Globus pallidus (tissue), 1 donor: ENCODE measurements at regions not wholly inside any gene's neighbourhood (a gene's known extent, or its start where the extent isn't known, plus 50 kb on each side); places are given as distances from the start of the nearest gene placed in this dataset.
"Not testable (repeated sequence)": the region's sequence is repeated elsewhere in the genome, so short reads cannot be mapped to it uniquely, and the experiment has no call there.

Source experiments
- DNase-seq: peaks from one replicate; pipeline ENCODE4 v3.0.0-alpha.2; 2015; ENCODE audit warnings: low spot score

DNA sequence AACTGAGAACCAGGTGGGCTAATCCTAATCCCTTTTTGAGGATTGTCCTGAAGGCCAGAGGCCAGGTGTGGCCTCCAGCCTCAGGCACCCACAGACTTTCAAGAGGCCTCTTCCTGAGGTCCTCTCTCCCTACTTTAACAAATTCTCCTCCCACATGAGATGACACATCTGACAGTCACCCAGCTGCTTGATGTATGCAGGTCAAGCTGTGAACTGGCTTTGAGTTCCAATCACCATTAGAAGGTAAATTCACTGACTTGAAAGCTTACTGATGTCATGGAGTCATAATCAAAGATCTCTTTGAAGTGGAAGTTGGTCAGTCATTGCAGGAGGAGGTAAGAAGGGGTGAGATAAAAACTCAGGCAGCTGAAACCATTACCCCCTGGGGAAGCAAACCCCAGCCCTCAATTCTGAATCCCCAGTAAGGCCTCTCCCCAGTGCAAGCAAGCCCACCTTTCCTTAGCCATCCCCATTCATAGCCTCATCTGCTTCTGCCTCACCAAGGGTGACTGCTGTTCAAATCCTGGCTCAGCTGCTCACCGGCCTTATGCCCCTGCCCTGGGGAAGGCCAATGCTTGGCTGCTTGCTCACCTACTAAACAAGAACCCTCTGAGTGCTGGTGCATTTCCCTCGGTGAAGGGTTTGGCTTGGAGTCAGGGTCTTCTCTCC lies 196.3 kb downstream of the BCL2L11 start:
- not testable (repeated sequence) for DNase-seq

DNA sequence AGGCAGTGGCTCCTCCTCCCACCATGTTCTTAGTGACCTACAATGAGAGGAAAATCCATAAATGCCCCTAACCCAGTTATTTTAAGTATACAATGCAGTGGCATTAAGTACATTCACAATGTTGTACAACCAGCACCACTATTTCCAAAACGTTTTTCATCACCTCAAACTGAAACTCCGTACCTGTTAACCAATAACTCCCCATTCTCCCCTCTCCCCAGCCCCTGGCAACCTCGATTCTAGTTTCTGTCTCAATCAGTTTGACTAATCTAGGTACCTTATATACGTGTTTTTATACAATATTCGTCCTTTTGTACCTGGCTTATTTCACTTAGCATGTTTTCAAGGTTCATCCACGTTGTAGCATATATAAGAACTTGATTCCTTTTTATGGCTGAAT lies 198.8 kb downstream of the BCL2L11 start:
- DNase-seq: not testable (repeated sequence)

DNA sequence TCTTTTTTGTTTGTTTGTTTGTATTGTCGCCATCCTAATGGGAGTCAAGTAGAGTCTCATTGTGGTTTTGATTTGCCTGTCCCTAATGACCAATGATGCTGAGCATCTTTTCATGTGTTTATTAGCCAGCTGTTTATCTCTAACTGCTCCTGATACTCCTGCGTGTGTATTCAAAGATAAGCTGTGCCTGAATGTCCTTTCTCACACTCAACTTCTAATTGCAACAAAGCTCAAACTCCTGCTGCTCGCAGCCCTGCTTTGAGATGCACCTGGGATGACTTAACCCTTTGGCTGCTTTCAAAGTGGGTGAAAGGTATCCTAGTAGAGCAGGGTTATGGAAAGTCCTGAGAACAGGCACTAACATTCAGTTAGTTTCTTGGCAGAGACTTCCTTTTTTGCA lies 199.6 kb downstream of the BCL2L11 start:
- not testable (repeated sequence) for DNase-seq

DNA sequence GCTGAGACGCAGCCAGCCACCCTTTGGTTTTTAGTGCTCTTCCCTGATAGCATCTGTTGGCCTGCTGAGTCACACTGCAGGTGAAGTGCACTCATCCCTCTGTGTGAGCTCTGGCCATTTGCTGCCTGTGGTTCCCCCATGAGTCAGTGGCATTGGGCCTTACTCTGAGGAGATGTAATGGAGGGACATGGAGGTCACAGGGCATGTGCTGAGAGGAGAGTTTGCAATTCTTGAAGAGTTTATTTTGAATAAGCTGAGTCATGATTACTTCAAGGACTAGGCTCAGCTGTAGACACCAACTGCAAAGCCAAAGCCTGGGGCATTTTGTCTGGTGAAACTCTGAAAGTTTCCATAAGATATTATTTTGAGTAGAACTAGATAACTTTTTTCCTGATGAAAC lies 200.3 kb downstream of the BCL2L11 start:
- DNase-seq: not testable (repeated sequence)

DNA sequence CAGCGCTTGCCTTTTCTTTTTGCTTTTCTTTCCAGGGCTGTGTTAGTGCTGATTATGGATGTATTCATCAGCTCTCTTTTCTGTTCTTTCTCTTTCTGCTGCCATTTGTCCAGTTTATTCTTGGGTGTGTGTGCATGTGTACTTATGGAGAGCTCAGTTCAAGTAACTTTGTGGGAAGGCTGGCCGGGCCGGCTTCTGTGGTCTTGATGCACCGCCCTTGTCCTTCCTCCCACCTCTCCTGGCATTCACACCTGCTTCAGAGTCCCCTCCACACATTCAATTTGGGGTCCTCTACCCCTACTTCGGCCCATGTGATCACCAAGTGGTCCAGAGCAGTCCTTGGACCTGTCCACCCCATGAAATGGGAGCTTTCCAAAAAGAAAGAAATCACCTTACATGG lies 202.7 kb downstream of the BCL2L11 start:
- not testable (repeated sequence) for DNase-seq

DNA sequence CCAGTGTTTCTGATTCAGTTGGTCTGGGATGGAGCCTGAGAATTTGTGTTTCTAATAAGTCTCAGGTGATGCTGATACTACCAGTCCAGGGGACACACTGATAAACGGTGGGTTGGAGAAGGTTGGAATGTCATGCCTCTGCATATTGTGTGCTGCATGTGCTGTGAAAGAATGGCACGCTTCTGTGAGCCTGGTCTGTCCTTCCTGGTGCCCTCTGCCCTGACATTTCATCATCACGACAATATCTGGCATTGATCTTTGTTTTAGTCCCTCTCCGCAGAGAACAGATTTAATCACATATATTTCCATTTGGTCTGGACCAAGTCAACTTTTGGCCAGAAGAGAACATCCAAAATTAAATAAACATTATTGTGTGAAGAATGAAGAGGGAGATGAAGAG lies 207.0 kb downstream of the BCL2L11 start:
- DNase-seq: not testable (repeated sequence)

DNA sequence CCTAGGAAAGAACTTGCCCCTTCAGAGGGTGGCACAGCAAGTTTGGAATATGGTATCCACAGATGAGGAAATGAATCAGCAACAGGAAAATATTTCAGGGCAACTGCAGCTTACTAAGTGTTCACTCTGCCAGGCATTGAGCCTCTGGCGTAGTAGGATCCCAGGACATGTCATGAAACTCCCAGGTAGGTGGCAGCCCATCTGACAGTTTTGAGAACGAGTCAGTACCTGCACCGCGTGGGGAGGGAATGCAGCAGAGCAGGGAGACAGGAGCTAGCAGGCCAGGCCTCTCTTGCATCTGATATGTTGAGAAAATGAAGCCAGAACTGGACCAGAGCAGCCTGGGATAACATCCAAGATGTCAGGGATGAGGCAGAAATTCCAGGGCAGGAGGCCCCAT lies 208.6 kb downstream of the BCL2L11 start:
- DNase-seq: not testable (repeated sequence)

DNA sequence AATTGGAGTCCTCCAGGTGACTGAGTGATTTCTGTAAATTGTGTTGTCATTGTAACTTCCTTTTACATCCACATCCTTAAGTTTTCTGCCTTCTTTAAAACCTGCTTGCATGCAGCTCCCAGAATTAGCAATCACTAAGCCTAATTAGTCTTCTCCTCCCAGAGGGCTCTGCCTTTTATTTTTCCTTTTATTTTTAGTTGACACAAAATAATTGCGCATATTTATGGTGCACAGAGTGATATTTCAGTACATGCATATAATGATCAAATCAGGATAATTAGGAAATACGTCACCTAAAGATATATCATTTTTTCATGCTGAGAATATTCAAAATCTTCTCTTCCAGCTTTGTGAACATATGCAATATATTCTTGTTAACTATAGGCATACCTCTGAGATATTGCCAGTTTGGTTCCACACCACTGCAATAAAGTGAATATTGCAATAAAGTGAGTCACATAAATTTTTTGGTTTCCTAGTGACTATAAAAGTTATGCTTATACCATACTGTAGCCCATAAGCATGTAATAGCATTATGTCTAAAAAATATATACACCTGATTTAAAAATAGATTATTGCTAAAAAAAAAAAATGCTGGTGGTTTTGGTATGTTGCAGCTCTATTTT lies 210.5 kb downstream of the BCL2L11 start:
- not testable (repeated sequence) for DNase-seq

DNA sequence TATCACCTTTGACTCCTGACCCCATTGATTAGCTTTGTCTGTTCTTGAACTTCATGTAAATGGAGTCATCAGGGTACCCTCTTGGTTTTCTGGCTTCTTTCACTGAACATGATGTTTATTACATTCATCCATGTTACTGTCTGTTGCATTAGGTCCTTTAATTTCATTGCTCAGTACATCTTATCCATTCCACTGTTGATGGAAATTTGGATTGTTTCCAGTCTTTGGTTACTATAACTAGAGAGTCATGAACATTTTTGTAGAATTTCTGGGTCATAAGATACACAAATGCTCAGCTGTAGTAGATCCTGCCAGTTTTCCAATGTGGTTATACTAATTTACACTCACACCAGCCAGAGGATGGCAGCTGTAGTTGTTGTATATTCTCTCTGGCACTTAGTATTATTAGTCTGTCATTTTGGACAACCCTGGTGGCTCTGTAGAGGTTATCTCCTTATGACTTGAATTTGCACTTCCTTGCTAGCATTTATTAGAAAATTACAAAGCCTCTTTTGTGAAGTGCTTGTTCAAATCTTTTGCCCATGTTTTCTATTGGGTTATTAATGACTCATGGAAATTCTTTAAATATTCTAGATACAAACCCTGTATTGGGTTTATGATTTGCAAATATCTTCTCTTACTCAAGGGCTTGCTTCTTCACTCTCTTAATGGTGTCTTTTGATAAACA lies 214.7 kb downstream of the BCL2L11 start:
- not testable (repeated sequence) for DNase-seq

DNA sequence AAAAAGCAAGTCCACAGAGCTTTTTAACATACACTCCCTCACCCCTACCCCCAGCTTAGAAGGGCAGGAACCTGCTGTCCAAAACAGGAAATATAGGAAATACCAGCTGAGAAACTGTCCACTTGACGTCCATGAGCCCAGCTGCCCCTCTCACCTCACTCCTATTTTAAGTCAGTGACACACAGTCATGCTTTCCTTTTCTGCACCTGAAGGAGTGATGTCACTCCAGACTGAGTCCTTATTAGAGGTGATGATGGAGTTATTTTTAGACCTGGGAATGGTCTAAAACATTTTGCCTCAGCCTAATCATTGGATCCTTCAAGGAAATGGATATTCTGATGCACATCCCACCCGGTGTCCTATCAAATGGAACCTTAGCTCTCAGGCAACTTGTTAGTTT lies 217.8 kb downstream of the BCL2L11 start:
- DNase-seq: not testable (repeated sequence)

DNA sequence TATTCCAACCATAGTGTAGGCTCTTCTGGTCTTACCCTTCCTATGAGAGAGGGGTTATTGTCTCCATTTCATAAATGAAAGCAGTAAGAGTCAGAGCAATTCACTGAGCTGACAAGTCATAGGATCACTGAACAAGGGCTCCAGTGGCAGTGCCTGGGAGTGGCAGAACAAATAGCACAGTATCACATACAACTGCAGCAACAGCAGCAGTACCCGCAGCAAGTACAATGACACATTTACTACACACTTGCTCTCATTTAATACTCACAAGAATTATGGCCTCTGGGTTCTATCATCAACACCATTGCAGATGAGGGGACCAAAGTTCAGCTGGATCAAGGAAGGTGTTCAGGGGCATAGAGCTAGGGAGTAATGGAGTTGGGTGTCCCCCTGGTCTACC lies 218.8 kb downstream of the BCL2L11 start:
- DNase-seq: not testable (repeated sequence)

DNA sequence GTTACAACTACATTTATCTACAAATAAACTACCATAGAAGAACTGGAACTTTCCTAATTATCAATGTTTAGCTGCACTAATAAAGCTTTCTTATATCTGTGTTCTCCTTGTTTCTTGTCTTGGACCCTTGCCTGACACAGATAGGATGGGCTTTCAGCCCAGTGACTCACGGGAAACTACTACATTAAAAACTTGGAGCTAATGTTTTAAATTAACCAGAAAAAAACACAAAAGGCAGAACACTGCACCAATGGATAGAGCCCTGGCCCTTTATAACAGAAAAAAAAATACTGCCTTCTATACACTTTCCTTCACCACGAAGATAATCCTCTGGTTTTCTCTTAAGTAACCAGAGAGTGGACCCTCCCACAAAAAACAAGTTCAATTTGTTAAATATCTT lies 223.9 kb downstream of the BCL2L11 start:
- not testable (repeated sequence) for DNase-seq

DNA sequence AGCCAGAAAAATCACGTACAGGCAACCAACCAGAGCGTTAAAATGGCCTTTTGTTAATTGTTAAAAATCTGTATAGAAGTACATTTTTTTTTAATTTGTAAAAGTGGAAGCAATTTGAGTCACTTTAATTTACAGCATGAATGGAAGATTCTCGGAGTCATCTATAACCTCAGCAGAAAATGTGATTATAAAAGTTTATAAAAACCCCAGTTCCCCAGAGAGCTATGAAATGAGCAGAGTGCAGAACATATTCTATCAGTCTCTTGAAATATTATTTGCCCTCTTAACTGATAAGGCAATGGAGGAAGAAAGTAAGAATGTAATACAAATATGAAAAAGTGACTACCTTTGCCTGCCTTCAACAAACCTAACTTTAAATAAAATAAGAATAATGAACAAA lies 224.7 kb downstream of the BCL2L11 start:
- DNase-seq: not testable (repeated sequence)

DNA sequence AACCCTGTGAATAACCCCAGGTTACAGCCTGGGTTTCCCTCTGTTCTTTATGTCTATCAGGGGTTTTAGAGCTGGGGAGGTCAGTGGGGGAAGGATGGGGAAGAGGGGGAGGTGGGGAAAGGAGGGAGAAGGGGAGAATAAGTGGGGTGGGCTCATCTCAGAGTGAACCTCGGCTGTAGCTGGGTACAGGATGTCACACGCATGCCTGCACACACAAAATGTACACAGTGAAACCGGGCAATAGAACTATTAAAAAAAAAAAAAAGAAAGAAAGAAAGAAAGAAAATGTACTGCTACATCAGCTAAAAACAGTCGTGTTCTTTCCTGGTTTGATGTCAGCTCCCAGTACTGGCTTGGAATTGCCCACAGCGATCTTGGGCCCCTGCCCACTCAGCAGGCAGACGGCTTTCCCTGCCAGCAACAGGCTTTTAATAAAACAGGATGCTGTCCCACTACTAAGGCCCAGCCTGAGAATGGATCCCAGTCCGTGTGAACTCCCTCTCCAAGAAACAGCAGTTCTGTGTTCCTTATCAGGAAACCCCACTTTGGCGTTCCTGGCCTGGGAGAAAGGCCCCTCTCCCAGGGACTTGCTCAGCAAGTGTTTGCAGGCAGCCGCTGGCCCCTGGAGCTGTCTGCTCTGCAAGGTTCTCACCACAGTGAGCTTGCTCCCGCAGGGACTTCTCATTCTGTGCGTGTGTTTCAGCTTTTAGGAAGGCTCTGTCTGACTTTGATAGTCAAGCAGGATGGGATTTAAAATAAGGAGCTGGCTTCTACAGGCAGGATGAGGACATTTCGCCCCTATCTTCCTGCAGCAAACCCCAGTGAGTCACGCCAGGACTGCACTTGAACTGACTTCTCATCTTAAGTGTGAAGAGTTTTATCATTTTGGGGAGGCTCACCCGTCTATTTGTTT lies 225.6 kb downstream of the BCL2L11 start:
- not testable (repeated sequence) for DNase-seq

DNA sequence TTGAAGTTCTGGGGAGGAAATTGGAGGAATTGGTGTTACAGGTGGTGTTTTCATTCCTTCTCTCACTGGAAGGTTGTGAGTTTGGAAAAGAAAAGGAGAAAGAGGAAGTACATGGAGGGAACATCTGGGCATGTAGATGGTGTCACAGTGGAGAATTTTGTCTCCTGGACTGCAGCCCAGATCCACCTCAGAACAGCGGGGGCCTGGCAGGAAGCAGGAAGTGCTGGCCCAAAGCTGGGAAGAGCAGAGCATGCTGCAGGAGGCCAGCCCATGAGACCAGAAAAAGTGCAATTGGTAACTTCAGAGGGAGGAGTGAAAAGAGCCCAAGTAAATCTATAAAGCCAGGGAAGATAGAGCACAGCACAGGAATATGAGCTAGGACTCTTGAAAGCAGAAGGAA lies 227.0 kb downstream of the BCL2L11 start:
- not testable (repeated sequence) for DNase-seq

DNA sequence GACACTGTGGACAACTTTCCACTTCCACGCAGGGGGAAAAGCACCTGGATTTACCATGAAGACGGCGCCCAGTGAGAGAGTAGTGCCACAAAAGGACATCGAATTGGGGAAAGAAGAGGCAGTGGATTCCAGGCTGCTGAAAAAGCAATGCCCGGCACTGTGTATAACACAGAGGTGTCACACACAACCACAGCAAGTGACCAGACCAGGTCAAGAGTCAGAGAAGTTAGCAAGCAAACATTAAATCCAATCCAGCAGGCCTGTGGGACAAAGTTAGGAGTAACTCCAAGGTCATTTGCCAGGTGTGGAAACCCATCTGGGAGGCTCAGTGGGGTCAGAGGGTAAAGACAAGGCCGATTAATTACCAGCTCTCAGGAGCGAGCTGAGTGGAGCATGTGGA lies 227.6 kb downstream of the BCL2L11 start:
- not testable (repeated sequence) for DNase-seq

DNA sequence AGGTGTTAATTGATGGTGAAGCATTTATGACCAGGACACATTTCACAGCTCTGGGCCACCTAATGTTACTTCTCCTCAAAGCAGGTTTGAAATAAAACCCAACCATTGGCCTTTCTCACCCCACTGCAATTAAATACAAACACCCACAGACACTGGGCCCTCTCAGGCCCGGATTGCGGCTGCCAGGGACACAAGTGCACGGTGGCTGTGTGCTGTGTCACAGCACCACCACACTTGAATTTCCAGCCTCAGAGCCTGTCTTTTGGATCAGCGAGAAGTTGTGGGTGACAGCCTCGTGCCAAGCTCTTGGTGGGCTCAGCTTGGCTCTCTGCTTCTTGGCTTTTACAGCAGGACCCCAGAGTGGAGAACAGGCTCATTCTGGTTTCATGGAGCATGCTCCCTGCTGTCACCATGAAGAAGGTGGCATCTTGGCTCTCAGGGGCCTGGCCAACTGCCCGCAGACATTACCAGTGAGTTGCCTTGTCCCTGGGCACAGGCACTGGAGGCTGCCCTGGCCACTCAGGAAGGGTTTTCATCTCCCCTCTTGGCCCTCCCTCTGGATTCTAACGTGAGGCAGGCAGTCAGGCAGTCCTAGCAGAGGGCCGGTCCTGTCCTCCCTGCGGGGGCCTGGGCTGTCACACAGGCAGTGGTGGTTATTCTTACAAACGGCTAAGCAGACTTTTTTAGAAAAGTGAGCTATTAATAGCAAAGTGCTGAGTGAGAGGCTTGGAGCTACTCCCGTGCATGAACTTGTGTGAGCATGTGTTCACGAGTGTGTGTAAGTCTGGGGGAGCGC lies 234.5 kb downstream of the BCL2L11 start:
- not testable (repeated sequence) for DNase-seq

DNA sequence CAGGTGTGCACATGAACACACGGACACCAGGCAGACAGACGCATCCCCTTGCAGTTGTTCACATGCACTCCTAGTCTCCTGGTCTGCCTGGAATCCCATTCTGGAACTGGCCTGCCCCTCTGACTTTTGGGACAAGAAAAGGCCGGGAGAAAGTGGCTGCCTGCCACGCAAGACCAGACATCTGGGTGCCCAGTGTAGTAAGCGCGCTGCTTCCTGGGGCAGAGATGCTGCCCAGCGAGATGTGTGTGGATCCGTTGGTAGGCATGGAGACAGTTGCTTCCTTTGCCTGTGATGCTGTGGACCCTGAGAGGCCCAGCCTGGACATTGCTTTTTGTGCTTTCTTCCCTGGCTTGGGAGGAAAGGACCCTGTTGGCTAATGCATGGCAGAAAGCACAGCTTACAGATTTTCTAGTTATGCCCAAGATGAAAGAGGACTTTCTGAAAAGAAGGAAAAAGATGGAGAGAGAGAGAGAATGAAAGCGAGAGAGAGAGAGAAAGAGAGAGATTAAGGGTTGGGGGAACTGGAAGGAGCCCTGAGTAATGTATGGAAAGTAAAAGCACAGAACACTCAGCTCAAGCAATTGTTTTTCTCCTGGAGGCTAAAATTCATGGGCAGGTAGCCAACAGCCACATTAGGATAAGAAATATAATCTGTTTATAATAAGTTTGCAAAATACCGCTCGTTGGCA lies 235.3 kb downstream of the BCL2L11 start:
- DNase-seq: not testable (repeated sequence)

DNA sequence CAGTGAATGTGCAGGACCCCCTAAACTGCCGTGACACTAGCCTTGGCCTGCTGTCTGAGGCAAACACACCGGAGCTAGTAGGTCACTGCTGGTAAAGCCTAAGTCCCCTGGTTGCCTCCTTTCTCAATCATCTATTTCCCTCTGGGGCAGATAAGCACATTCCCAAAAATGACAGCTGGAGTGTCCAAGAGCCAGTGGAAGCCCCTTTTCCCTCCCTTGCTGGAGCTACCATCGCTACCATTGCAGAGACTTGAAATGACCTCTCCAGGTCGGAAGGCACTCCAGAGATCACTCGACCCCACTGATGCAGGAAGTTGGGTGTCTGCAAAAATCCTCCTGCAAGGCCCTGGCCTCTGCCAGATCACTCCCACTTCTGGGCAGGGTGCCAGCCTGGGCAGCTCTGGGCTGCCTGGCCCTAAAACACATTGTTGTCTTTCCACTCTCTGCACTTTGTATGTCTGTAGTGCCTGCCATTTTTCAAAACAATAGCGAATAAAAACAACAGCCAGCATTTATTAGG lies 235.9 kb downstream of the BCL2L11 start:
- DNase-seq: not testable (repeated sequence)

DNA sequence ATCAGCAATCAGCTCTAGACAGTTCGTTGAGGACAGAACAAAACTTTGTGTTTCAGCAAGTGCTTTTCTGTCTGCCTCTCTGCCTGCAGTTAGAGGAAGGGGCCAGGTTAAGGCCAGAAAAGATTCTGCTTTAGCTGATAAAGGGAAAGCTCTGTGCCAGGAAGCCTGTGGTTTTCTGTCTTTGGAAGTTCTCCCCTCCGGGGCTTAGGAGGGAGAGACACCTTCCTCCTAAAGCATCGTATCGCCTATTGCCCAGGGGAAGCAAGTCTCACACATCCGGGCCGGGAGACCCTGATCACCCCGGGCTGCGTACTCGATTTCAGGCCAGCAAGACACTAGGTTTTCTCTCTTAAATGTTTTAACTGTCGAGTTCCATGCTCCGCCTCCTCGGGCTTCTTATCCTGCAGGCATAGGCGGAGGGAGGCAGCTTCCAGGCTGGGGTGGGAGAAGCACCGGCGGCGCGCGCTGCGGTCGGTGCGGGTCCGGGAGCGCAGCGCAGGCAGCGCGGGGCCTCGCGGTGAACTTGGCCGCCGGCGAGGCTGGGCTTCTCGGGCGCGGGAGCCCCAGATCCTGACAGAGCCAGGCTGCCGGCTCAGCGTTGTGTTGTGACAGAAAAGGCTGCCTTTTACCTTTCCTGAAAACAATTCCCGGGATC lies 245.4 kb downstream of the BCL2L11 start:
- DNase-seq: not testable (repeated sequence)
